H1 (cell line): ENCODE measurements at regions not wholly inside any gene's neighbourhood (a gene's known extent, or its start where the extent isn't known, plus 50 kb on each side); places are given as distances from the start of the nearest gene placed in this dataset.

Source experiments
- CTCF ChIA-PET: fragments of 300-600 bp; sonication (Branson Sonifier 250); formaldehyde crosslinking; loops from one replicate; lab custom pipeline; 2021; ENCODE audit not compliant: partially characterized antibody; lab: Charles Lee
- POLR2A ChIA-PET: fragments of 300-600 bp; sonication (Branson Sonifier 250); formaldehyde crosslinking; loops from one replicate; lab custom pipeline; 2021; ENCODE audit warnings: inconsistent platforms; ENCODE audit not compliant: partially characterized antibody; lab: Charles Lee
- DNase-seq, 2 experiments: peaks; one replicate each; pipeline versions ENCODE4 v3.0.0 to v3.0.0-alpha.2; 2010 to 2022; ENCODE audit warnings: low spot score in 2 of 2, low read depth in 1 of 2, mixed read lengths in 1 of 2
- FAIRE-seq: peaks from 2 replicates; lab custom pipeline; 2011; peaks lifted over from hg19 to GRCh38; lab: Jason Lieb, UNC
- H2AFZ ChIP-seq: 2 replicates; pipeline ENCODE4 v1.8.1; 2012; ENCODE audit warnings: low read length, inconsistent platforms
- H2AK5ac ChIP-seq: 2 replicates; pipeline ENCODE4 v1.6.1; 2013; ENCODE audit warnings: low read depth, low read length
- H2BK120ac ChIP-seq: replicated peaks from 2 replicates; pipeline ENCODE3; 2013; ENCODE audit warnings: low read depth, low read length, inconsistent platforms
- H2BK12ac ChIP-seq: 2 replicates; pipeline ENCODE4 v1.6.1; 2013; ENCODE audit warnings: low read depth, low read length
- H2BK15ac ChIP-seq: 2 replicates; pipeline ENCODE4 v1.6.1; 2013; ENCODE audit warnings: low read length
- H2BK20ac ChIP-seq: 2 replicates; pipeline ENCODE4 v1.6.1; 2013; ENCODE audit warnings: low read length
- H2BK5ac ChIP-seq: 2 replicates; pipeline ENCODE4 v1.6.1; 2013; ENCODE audit warnings: low read depth, low read length
- H3K14ac ChIP-seq: 2 replicates; pipeline ENCODE4 v1.6.1; 2013; ENCODE audit warnings: inconsistent platforms; ENCODE audit not compliant: insufficient read length
- H3K18ac ChIP-seq: 2 replicates; pipeline ENCODE4 v1.6.1; 2013; ENCODE audit warnings: low read length; ENCODE audit errors: extremely low read depth
- H3K23ac ChIP-seq: 2 replicates; pipeline ENCODE4 v1.6.1; 2013; ENCODE audit warnings: inconsistent platforms; ENCODE audit not compliant: insufficient read length
- H3K23me2 ChIP-seq: 2 replicates; pipeline ENCODE4 v1.6.1; 2013; ENCODE audit warnings: low read depth, low read length
- H3K27ac ChIP-seq: 2 replicates; pipeline ENCODE4 v1.6.1; 2011; ENCODE audit warnings: low read depth, low read length, inconsistent platforms
- H3K27me3 ChIP-seq, 4 experiments: replicated peaks in 1 of 4; 1 replicate in 1 of 4; 2 replicates in 3 of 4; pipeline versions ENCODE4 v1.6.1 to v1.8.1; 2011 to 2013; ENCODE audit warnings: low read length in 3 of 4, mild to moderate bottlenecking in 3 of 4, inconsistent platforms in 2 of 4, mixed read lengths in 2 of 4, moderate library complexity in 1 of 4; ENCODE audit not compliant: control insufficient read depth in 3 of 4, insufficient read depth in 3 of 4; ENCODE audit errors: extremely low read depth in 1 of 4
- H3K36me3 ChIP-seq, 4 experiments: 2 replicates each; pipeline versions ENCODE4 v1.6.1 to v1.8.1; 2011 to 2013; ENCODE audit warnings: mild to moderate bottlenecking in 4 of 4, low read length in 3 of 4, moderate library complexity in 2 of 4, control low read depth in 1 of 4, inconsistent platforms in 1 of 4; ENCODE audit not compliant: insufficient read depth in 4 of 4, control insufficient read depth in 2 of 4
- H3K4ac ChIP-seq: replicated peaks from 2 replicates; pipeline ENCODE3; 2013; ENCODE audit warnings: low read length, low read depth, mixed read lengths, inconsistent platforms; ENCODE audit not compliant: insufficient read length
- H3K4me1 ChIP-seq, 4 experiments: replicated peaks in 1 of 4; 1 replicate in 1 of 4; 2 replicates in 3 of 4; pipeline versions ENCODE4 v1.6.1 to v1.8.1; 2011 to 2013; ENCODE audit warnings: low read length in 3 of 4, inconsistent platforms in 2 of 4, mixed read lengths in 1 of 4; ENCODE audit not compliant: insufficient read depth in 4 of 4, control insufficient read depth in 3 of 4
- H3K4me2 ChIP-seq, 2 experiments: 2 replicates each; pipeline versions ENCODE4 v1.6.1 to v1.8.1; 2011 to 2013; ENCODE audit warnings: low read depth in 2 of 2, low read length in 2 of 2, control low read depth in 1 of 2, inconsistent platforms in 1 of 2, mild to moderate bottlenecking in 1 of 2; ENCODE audit not compliant: insufficient read depth in 1 of 2
- H3K4me3 ChIP-seq, 4 experiments: fragments of 200-600, 300-600 bp in 1 of 4; sonication (generic), shearing (Covaris generic), sonication (Bioruptor Twin) in 1 of 4; 2 replicates each; pipeline versions ENCODE4 v1.5.1 to v1.8.1; 2011 to 2016; ENCODE audit warnings: low read length in 4 of 4, low read depth in 3 of 4, control low read depth in 2 of 4, inconsistent platforms in 2 of 4, mild to moderate bottlenecking in 2 of 4, mixed read lengths in 1 of 4, moderate library complexity in 1 of 4; ENCODE audit not compliant: insufficient read depth in 2 of 4; ENCODE audit errors: extremely low read depth in 1 of 4
- H3K56ac ChIP-seq: replicated peaks from 2 replicates; pipeline ENCODE3; 2013; ENCODE audit warnings: low read depth, mild to moderate bottlenecking, mixed read lengths, low read length, inconsistent platforms; ENCODE audit not compliant: insufficient read length
- H3K79me1 ChIP-seq: 2 replicates; pipeline ENCODE4 v1.6.1; 2013; ENCODE audit warnings: low read depth, low read length, control low read depth
- H3K79me2 ChIP-seq, 2 experiments: 2 replicates each; pipeline versions ENCODE4 v1.6.1 to v1.8.1; 2012 to 2013; ENCODE audit warnings: low read length in 2 of 2, mild to moderate bottlenecking in 2 of 2, inconsistent platforms in 1 of 2; ENCODE audit not compliant: insufficient read depth in 2 of 2, control insufficient read depth in 1 of 2
- H3K9ac ChIP-seq, 4 experiments: replicated peaks in 1 of 4; 1 replicate in 1 of 4; 2 replicates in 3 of 4; pipeline versions ENCODE4 v1.6.1 to v1.8.1; 2011 to 2013; ENCODE audit warnings: low read depth in 3 of 4, low read length in 3 of 4, control low read depth in 2 of 4, mild to moderate bottlenecking in 2 of 4, moderate library complexity in 2 of 4, inconsistent platforms in 1 of 4; ENCODE audit errors: extremely low read depth in 1 of 4
- H3K9me3 ChIP-seq, 2 experiments: 2 replicates each; pipeline versions ENCODE4 v1.6.1 to v1.8.1; 2012 to 2013; ENCODE audit warnings: mild to moderate bottlenecking in 2 of 2, moderate library complexity in 2 of 2, control low read depth in 1 of 2, inconsistent platforms in 1 of 2, low read depth in 1 of 2, low read length in 1 of 2, mixed read lengths in 1 of 2; ENCODE audit not compliant: insufficient read depth in 2 of 2
- H4K20me1 ChIP-seq, 2 experiments: replicated peaks in 1 of 2; 2 replicates each; pipeline versions ENCODE3 to v1.8.1; 2011 to 2013; ENCODE audit warnings: inconsistent platforms in 2 of 2, low read length in 2 of 2, mild to moderate bottlenecking in 1 of 2; ENCODE audit not compliant: insufficient read depth in 2 of 2, control insufficient read depth in 1 of 2
- H4K5ac ChIP-seq: 2 replicates; pipeline ENCODE4 v1.6.1; 2013; ENCODE audit warnings: low read length, low read depth, mixed read lengths, inconsistent platforms; ENCODE audit not compliant: insufficient read length
- H4K8ac ChIP-seq: 2 replicates; pipeline ENCODE4 v1.8.0; 2013; ENCODE audit warnings: mild to moderate bottlenecking, moderate library complexity, low read length, inconsistent platforms; ENCODE audit not compliant: insufficient read depth; ENCODE audit errors: extremely low read depth
- H4K91ac ChIP-seq: replicated peaks from 2 replicates; pipeline ENCODE3; 2013; ENCODE audit warnings: low read length, mixed read lengths, inconsistent platforms; ENCODE audit not compliant: insufficient read length
- ATF3 ChIP-seq: IDR thresholded peaks from 2 replicates; pipeline ENCODE4 v1.6.1; 2011; ENCODE audit warnings: low read depth, mild to moderate bottlenecking, low read length; ENCODE audit not compliant: insufficient read depth
- CBX8 ChIP-seq: fragments of 300-800, 300-1000 bp; sonication (generic); IDR thresholded peaks from 2 replicates; pipeline ENCODE4 v1.7.1; 2016; ENCODE audit warnings: low read depth, low read length, borderline replicate concordance
- CEBPB ChIP-seq: IDR thresholded peaks from 2 replicates; pipeline ENCODE4 v1.6.1; 2012; ENCODE audit warnings: low read depth, low read length
- CHD1 ChIP-seq: IDR thresholded peaks from 2 replicates; pipeline ENCODE4 v1.6.1; 2012; ENCODE audit warnings: low read depth, low read length, improper control_type of control experiment
- EZH2 ChIP-seq: fragments of 200-600 bp; sonication (generic); IDR thresholded peaks from 2 replicates; pipeline ENCODE4 v1.7.1; 2012; ENCODE audit warnings: low read depth, mild to moderate bottlenecking, moderate library complexity, low read length, inconsistent platforms; ENCODE audit not compliant: severe bottlenecking
- MAX ChIP-seq: IDR thresholded peaks from 2 replicates; pipeline ENCODE4 v1.6.1; 2012; ENCODE audit warnings: inconsistent platforms
- WGBS, 2 experiments: shearing (Covaris generic) in 1 of 2; methylation state at CpG; one replicate each; pipeline versions ENCODE4 v1.1.6 to v1.1.7; 2013 to 2015; ENCODE audit warnings: low lambda C conversion rate in 2 of 2, mixed read lengths in 2 of 2, inconsistent platforms in 1 of 2, low coverage in 1 of 2, missing lambda C conversion rate in 1 of 2; ENCODE audit not compliant: insufficient replicate concordance in 2 of 2, insufficient coverage in 1 of 2, insufficient read length in 1 of 2; ENCODE audit errors: extremely low coverage in 1 of 2, missing lambda C conversion rate in 1 of 2; 5-methylcytosine and 5-hydroxymethylcytosine counted together

- Histone ChIP-seq H2BK12ac (no peak overlapping the region), H4K20me1 (no peaks in the 10 kb centered on the region), H3K4me1 (no peaks in the 10 kb centered on the region; a peak in 1 of 7 replicates), H3K4ac (no peak overlapping the region), H3K4me2 (no peak overlapping the region), H3K56ac (no peak overlapping the region), H3K79me1 (no peaks in the 10 kb centered on the region), H3K36me3 (no peaks in the 10 kb centered on the region), H2AK5ac (no peak overlapping the region)
- whole genome bisulfite sequencing, 2 experiments = 91% methylated on average over 6 of the region's 6 CpGs; no CpG with 5 or more reads in 1 of the 2 experiments
- CTCF ChIA-PET = interaction anchor here (0.8 to 0.9 kb wide), 3 partner anchors 12 to 56 kb away, joined by 3 read pairs; no protein-coding TSS in a partner anchor
- TF ChIP-seq CBX8 = no peak
- TF ChIP-seq ATF3 = no peak
- no peak for TF ChIP-seq CHD1
- no peak for TF ChIP-seq CEBPB
- TF ChIP-seq MAX = no peak
- TF ChIP-seq EZH2 = no peak
- TF ChIP-seq, all 59 proteins: peak for 0
- Histone ChIP-seq H4K5ac (no peak overlapping the region), H3K9ac (no peak overlapping the region), H3K79me2 (no peaks in the 10 kb centered on the region), H2AFZ (no peak overlapping the region), H3K23me2 (peaks cover 4% of the 10 kb centered on the region), H2BK15ac (no peak overlapping the region), H4K8ac (no peak overlapping the region), H2BK5ac (no peak overlapping the region), H3K23ac (no peak overlapping the region), H3K18ac (no peak overlapping the region), H3K27ac (no peak overlapping the region), H4K91ac (no peak overlapping the region), H2BK120ac (no peak overlapping the region), H3K27me3 (no peaks in the 10 kb centered on the region), H3K14ac (no peak overlapping the region), H3K4me3 (no peak overlapping the region), H2BK20ac (no peak overlapping the region), H3K9me3 (no peaks in the 10 kb centered on the region)
- DNase-seq (no peak), FAIRE-seq (no peak)
- POLR2A ChIA-PET = no interaction called here
Observed at GRCh38 chr16:26806657-26807056, 260.1 kb upstream of the C16orf82 start.
